ENCODE measurements at regions not wholly inside any gene's neighbourhood (a gene's known extent, or its start where the extent isn't known, plus 50 kb on each side); places are given as distances from the start of the nearest gene placed in this dataset.

DNA sequence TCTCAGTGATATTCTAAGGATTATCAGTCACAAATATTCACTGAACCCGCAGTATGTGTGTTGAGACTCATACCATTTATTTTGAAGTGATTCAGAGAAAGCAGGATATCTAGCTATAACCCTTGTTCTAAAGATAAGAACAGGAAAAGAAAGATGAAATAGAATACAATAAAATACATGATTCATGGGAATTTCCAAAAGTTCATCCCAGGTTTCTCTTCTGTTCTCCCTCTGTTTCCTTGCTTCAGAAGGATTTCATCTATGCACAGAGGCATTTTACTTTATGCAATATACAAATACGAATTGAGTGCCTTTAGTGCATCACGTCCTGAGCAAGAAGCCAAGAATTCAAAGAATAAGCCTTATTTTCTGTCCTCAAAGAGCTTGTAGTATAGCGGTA, 274.4 kb upstream of the GPC6 start:
- Histone ChIP-seq H3K36me3 (no peaks in the 10 kb centered on the region), H3K27me3 (no peaks in the 10 kb centered on the region), H3K4me3 (no peak overlapping the region), H3K9me3 (ENCODE audit: low read depth) (no peaks in the 10 kb centered on the region), H3K27ac (no peak overlapping the region), H3K4me1 (ENCODE audit: low read depth) (peaks cover 12% of the 10 kb centered on the region)
- TF ChIP-seq, protein P1, sequence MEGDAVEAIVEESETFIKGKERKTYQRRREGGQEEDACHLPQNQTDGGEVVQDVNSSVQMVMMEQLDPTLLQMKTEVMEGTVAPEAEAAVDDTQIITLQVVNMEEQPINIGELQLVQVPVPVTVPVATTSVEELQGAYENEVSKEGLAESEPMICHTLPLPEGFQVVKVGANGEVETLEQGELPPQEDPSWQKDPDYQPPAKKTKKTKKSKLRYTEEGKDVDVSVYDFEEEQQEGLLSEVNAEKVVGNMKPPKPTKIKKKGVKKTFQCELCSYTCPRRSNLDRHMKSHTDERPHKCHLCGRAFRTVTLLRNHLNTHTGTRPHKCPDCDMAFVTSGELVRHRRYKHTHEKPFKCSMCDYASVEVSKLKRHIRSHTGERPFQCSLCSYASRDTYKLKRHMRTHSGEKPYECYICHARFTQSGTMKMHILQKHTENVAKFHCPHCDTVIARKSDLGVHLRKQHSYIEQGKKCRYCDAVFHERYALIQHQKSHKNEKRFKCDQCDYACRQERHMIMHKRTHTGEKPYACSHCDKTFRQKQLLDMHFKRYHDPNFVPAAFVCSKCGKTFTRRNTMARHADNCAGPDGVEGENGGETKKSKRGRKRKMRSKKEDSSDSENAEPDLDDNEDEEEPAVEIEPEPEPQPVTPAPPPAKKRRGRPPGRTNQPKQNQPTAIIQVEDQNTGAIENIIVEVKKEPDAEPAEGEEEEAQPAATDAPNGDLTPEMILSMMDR (IDR thresholded peaks at IDR 0.05; ENCODE audit: low read depth, low read length), result no peak
- peak in 1 of 2 donors; percentile 82 for DNase-seq (ENCODE audit: low read depth in 1 of 2, low spot score in 1 of 2)

DNA sequence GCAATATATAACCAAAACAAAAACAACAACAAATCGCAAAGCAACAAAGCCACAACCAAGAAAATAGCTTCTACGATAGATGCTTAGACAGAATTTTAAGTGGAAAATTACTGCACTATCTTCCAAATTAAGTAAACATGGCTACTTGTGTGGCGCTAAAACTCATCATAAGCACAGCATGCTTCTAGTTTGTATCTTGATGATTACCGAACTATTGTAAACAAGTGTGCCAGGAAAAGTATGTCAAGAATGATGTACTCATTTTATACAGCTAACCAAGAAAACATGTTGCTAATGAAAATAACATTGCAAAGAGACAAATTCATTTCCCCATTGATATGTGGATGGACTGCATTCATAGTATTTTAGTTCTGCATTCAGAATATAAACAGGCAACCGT, 271.9 kb upstream of the GPC6 start:
- TF ChIP-seq, protein P1 (IDR thresholded peaks at IDR 0.05; ENCODE audit: low read depth, low read length), result no peak
- H3K36me3 ChIP-seq, result no peaks in the 10 kb centered on the region
- no peak for DNase-seq (ENCODE audit: low read depth in 1 of 2, low spot score in 1 of 2)
- H3K4me1 ChIP-seq (ENCODE audit: low read depth), result peaks cover 12% of the 10 kb centered on the region
- H3K27me3 ChIP-seq, result no peaks in the 10 kb centered on the region
- no peak overlapping the region for H3K4me3 ChIP-seq
- H3K27ac ChIP-seq, result no peak overlapping the region
- no peaks in the 10 kb centered on the region for H3K9me3 ChIP-seq (ENCODE audit: low read depth)

DNA sequence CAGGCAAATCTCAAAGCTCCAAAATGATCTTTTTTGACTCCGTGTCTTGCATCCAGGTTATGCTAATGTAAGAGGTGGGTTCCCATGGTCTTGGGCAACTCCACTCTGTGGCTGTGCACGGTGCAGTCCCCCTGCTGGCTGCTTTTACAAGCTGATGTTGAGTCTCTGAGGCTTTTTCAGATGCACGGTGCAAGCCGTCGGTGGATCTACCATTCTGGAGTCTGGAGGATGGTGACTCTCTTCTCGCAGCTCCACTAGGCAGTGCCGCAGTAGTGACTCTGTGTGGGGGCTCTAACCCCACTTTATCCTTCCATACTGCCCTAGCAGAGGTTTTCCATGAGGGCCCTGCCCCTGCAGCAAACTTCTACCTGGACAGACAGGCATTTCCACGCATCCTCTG, 266.8 kb upstream of the GPC6 start:
- no peaks in the 10 kb centered on the region for H3K9me3 ChIP-seq (ENCODE audit: low read depth)
- H3K4me1 ChIP-seq (ENCODE audit: low read depth), result no peaks in the 10 kb centered on the region
- no peak for DNase-seq (ENCODE audit: low read depth in 1 of 2, low spot score in 1 of 2)
- no peaks in the 10 kb centered on the region for H3K36me3 ChIP-seq
- TF ChIP-seq, protein P1 (IDR thresholded peaks at IDR 0.05; ENCODE audit: low read depth, low read length), result no peak
- no peak overlapping the region for H3K4me3 ChIP-seq
- no peaks in the 10 kb centered on the region for H3K27me3 ChIP-seq
- H3K27ac ChIP-seq, result no peak overlapping the region

DNA sequence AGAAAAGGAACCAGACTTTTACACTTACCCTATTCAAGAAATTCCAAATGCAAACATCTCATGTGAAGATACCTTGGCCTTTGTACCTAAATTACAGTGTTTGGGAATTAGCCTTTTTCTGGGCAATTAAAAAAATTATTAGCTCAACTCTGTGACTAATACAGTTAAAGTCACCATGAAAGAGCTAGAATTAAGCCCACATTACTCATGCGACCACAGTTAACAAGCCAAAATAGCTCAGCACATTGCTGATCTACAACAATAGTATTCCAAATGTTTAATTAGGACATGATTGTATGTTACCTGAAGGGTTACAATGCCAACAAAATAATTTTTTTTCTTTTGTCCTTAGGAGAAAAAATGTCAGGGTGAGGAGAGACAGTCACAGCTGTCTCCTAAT, 263.6 kb upstream of the GPC6 start:
- Histone ChIP-seq H3K4me3 (no peak overlapping the region), H3K27me3 (no peaks in the 10 kb centered on the region), H3K36me3 (no peaks in the 10 kb centered on the region), H3K9me3 (ENCODE audit: low read depth) (no peaks in the 10 kb centered on the region), H3K4me1 (ENCODE audit: low read depth) (no peaks in the 10 kb centered on the region), H3K27ac (no peak overlapping the region)
- TF ChIP-seq, protein P1 (IDR thresholded peaks at IDR 0.05; ENCODE audit: low read depth, low read length), result no peak
- DNase-seq (ENCODE audit: low read depth in 1 of 2, low spot score in 1 of 2), result peak in 1 of 2 donors; percentile 31

DNA sequence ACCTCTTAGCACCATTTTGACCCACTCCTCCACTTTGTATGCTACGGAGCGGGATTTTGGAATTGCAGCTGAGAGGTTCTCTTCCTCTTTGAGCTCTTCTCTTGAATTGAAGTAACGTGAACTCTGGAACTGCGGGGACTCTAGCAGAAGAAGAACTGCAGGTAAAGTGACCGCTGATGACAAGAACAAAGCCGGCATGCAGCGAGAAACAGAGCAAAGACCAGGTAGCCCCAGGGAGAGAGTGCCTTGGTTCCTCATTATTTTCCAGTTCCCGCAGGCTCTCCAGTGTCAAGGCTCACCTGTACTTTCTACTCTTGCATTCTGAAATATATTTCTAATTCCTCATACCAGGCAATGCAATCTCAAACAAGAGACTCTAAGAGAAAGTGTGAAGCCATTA, 260.3 kb upstream of the GPC6 start:
- Histone ChIP-seq H3K4me3 (no peak overlapping the region), H3K27me3 (no peaks in the 10 kb centered on the region), H3K9me3 (ENCODE audit: low read depth) (no peaks in the 10 kb centered on the region), H3K36me3 (no peaks in the 10 kb centered on the region), H3K27ac (no peak overlapping the region), H3K4me1 (ENCODE audit: low read depth) (no peaks in the 10 kb centered on the region)
- no peak for DNase-seq (ENCODE audit: low read depth in 1 of 2, low spot score in 1 of 2)
- TF ChIP-seq, protein P1 (IDR thresholded peaks at IDR 0.05; ENCODE audit: low read depth, low read length), result no peak

DNA sequence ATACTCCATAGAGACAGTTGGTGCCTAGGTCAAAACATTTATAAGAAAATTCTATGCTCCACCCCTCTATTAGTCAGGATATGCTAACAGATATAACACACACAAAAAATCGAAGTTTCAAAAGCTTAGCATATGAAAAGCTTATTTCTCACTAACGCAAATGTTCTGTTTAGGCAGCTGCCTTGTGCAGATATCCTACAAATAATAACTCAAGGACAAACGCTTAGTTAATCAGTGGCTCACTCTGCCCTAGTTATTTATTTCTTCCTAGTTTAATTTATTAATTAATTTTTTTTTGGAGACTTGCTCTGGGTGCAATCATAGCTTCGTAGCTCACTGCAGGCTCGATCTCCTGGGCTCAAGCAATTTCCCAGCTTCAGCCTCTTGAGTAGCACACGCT, 259.7 kb upstream of the GPC6 start:
- TF ChIP-seq, protein P1 (IDR thresholded peaks at IDR 0.05; ENCODE audit: low read depth, low read length), result no peak
- Histone ChIP-seq H3K4me3 (no peak overlapping the region), H3K4me1 (ENCODE audit: low read depth) (no peaks in the 10 kb centered on the region), H3K36me3 (no peaks in the 10 kb centered on the region), H3K27ac (no peak overlapping the region), H3K9me3 (ENCODE audit: low read depth) (no peaks in the 10 kb centered on the region), H3K27me3 (no peaks in the 10 kb centered on the region)
- no peak for DNase-seq (ENCODE audit: low read depth in 1 of 2, low spot score in 1 of 2)
